ENCODE measurements at regions not wholly inside any gene's neighbourhood (a gene's known extent, or its start where the extent isn't known, plus 50 kb on each side); places are given as distances from the start of the nearest gene placed in this dataset.

DNA sequence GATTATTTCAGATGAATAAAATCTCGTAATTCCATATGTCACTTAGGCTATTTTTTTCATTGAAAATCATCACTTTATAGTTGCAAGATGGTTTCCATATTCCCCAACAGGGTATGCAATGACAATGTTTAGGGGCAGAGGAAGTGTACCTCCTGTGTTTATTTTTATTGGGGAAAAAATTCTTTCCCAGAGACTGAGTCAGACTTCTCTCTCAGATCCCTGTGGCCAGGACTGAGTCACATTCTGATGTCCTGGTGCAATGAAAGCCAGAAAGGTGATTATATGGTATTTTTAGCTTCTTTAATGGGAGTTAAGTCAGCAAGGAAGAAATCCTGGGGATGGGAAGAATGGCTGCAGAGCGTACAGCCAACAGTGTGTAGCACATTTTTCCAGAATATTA lies 196.9 kb upstream of the ALG10 start:
- Histone ChIP-seq H4K8ac (ENCODE audit: low read depth, low read length) (no peak overlapping the region), H4K91ac (ENCODE audit: low read depth, low read length, poor library complexity) (no peak overlapping the region), H3K27ac (replicated peaks; ENCODE audit: low read length) (no peak overlapping the region), H2BK15ac (ENCODE audit: low read length) (no peak overlapping the region), H3K9me3 (replicated peaks in 1 of 2; ENCODE audit: control insufficient read depth in 2 of 2, insufficient read depth in 1 of 2, low read depth in 1 of 2, low read length in 2 of 2) (no peaks in the 10 kb centered on the region), H3K9ac (ENCODE audit: low read depth, low read length, poor library complexity) (no peak overlapping the region), H3K4ac (ENCODE audit: low read length) (no peak overlapping the region), H2AK5ac (ENCODE audit: low read depth, low read length) (no peak overlapping the region), H2BK12ac (ENCODE audit: low read length) (no peak overlapping the region), H3K4me1 (ENCODE audit: control insufficient read depth in 2 of 2, insufficient read depth in 1 of 2, low read depth in 1 of 2, low read length in 2 of 2) (no peaks in the 10 kb centered on the region), H3K23ac (ENCODE audit: low read depth, low read length, poor library complexity) (no peak overlapping the region), H3K79me1 (ENCODE audit: low read depth, low read length) (no peaks in the 10 kb centered on the region), H3K4me2 (ENCODE audit: insufficient read depth, low read length, poor library complexity, severe bottlenecking) (no peak overlapping the region), H2AFZ (ENCODE audit: low read length) (no peak overlapping the region), H2BK120ac (ENCODE audit: low read depth, low read length) (no peak overlapping the region), H3K18ac (ENCODE audit: low read length) (no peak overlapping the region), H2BK5ac (ENCODE audit: low read length) (no peak overlapping the region), H3K27me3 (ENCODE audit: control insufficient read depth in 3 of 3, insufficient read depth in 3 of 3, low read depth in 1 of 3, low read length in 3 of 3) (no peaks in the 10 kb centered on the region), H3K36me3 (replicated peaks in 1 of 2; ENCODE audit: control insufficient read depth in 2 of 2, insufficient read depth in 2 of 2, low read length in 2 of 2) (no peaks in the 10 kb centered on the region), H3K14ac (ENCODE audit: low read length) (no peak overlapping the region), H3K4me3 (ENCODE audit: low read length in 2 of 2) (no peak overlapping the region)
- DNase-seq (ENCODE audit: low spot score), result no peak
- WGBS, 2 donors (ENCODE audit: extremely low coverage in 2 of 2, insufficient read length in 2 of 2, insufficient replicate concordance in 1 of 2), result no CpG with 5 or more reads among the region's 2 CpGs

DNA sequence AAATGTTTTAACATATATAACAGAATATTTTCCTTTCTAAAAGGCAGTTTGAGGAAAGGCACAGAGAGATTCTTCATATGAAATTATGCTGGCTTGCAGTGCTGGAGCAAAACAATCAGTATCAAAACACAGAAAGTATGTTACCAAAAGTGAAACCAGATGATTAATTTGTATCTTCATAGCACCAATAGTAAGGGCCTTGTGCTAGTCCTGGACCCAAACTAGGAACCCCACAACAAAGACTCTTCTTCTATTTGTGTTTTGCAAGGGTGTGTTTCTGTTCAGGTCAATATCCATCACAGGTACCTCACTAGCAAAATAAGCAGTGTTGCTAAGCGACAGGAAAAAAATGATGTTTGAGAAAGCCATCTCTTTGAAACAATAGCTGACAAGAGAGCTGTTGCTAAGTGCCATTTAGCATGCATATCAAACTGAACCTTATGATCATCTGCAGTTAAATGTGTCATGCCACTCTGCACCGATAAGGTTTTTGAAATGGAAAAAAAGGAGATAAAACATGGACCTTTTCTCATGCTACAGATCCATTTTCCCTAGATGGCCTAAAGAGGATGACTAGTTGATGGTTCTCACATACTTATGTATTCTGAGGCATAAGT lies 196.2 kb upstream of the ALG10 start:
- Histone ChIP-seq H3K14ac (ENCODE audit: low read length) (no peak overlapping the region), H2BK5ac (ENCODE audit: low read length) (no peak overlapping the region), H3K79me1 (ENCODE audit: low read depth, low read length) (no peaks in the 10 kb centered on the region), H2BK15ac (ENCODE audit: low read length) (no peak overlapping the region), H2AFZ (ENCODE audit: low read length) (no peak overlapping the region), H3K36me3 (replicated peaks in 1 of 2; ENCODE audit: control insufficient read depth in 2 of 2, insufficient read depth in 2 of 2, low read length in 2 of 2) (no peaks in the 10 kb centered on the region), H4K91ac (ENCODE audit: low read depth, low read length, poor library complexity) (no peak overlapping the region), H3K4me2 (ENCODE audit: insufficient read depth, low read length, poor library complexity, severe bottlenecking) (no peak overlapping the region), H3K18ac (ENCODE audit: low read length) (no peak overlapping the region), H3K27me3 (ENCODE audit: control insufficient read depth in 3 of 3, insufficient read depth in 3 of 3, low read depth in 1 of 3, low read length in 3 of 3) (no peaks in the 10 kb centered on the region), H2BK120ac (ENCODE audit: low read depth, low read length) (no peak overlapping the region), H3K27ac (replicated peaks; ENCODE audit: low read length) (no peak overlapping the region), H3K9me3 (replicated peaks in 1 of 2; ENCODE audit: control insufficient read depth in 2 of 2, insufficient read depth in 1 of 2, low read depth in 1 of 2, low read length in 2 of 2) (no peaks in the 10 kb centered on the region), H4K8ac (ENCODE audit: low read depth, low read length) (no peak overlapping the region), H2BK12ac (ENCODE audit: low read length) (no peak overlapping the region), H3K4me3 (ENCODE audit: low read length in 2 of 2) (no peak overlapping the region), H2AK5ac (ENCODE audit: low read depth, low read length) (no peak overlapping the region), H3K4ac (ENCODE audit: low read length) (no peak overlapping the region), H3K9ac (ENCODE audit: low read depth, low read length, poor library complexity) (no peak overlapping the region), H3K23ac (ENCODE audit: low read depth, low read length, poor library complexity) (no peak overlapping the region), H3K4me1 (ENCODE audit: control insufficient read depth in 2 of 2, insufficient read depth in 1 of 2, low read depth in 1 of 2, low read length in 2 of 2) (no peaks in the 10 kb centered on the region)
- no peak for DNase-seq (ENCODE audit: low spot score)
- WGBS, 2 donors (ENCODE audit: extremely low coverage in 2 of 2, insufficient read length in 2 of 2, insufficient replicate concordance in 1 of 2), result no CpG with 5 or more reads among the region's 2 CpGs

DNA sequence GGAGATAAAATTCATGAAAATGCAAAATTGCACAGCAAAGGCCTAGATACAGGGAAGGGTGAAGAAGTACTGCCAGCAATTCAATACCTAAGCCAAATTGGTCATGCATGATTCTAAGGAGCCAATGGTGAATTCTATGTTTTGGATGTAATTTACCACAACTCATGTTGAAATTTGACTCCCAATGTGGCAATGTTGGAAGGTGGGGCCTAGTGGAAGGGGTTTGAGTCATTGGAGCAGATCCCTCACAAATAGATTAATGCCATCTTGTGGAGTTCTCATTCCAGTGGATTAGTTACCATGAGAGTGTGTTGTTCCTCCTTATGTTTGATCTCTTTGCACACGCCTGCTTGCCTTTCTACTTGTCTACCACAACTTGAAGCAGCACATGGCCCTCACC lies 194.0 kb upstream of the ALG10 start:
- Histone ChIP-seq H3K36me3 (replicated peaks in 1 of 2; ENCODE audit: control insufficient read depth in 2 of 2, insufficient read depth in 2 of 2, low read length in 2 of 2) (no peaks in the 10 kb centered on the region), H3K27me3 (ENCODE audit: control insufficient read depth in 3 of 3, insufficient read depth in 3 of 3, low read depth in 1 of 3, low read length in 3 of 3) (no peaks in the 10 kb centered on the region), H3K27ac (replicated peaks; ENCODE audit: low read length) (no peak overlapping the region), H3K9me3 (replicated peaks in 1 of 2; ENCODE audit: control insufficient read depth in 2 of 2, insufficient read depth in 1 of 2, low read depth in 1 of 2, low read length in 2 of 2) (no peaks in the 10 kb centered on the region), H4K8ac (ENCODE audit: low read depth, low read length) (no peak overlapping the region), H3K18ac (ENCODE audit: low read length) (no peak overlapping the region), H2AK5ac (ENCODE audit: low read depth, low read length) (no peak overlapping the region), H3K9ac (ENCODE audit: low read depth, low read length, poor library complexity) (no peak overlapping the region), H3K79me1 (ENCODE audit: low read depth, low read length) (no peaks in the 10 kb centered on the region), H2BK15ac (ENCODE audit: low read length) (no peak overlapping the region), H3K14ac (ENCODE audit: low read length) (no peak overlapping the region), H3K4me3 (ENCODE audit: low read length in 2 of 2) (no peak overlapping the region), H3K4me2 (ENCODE audit: insufficient read depth, low read length, poor library complexity, severe bottlenecking) (no peak overlapping the region), H4K91ac (ENCODE audit: low read depth, low read length, poor library complexity) (no peak overlapping the region), H3K23ac (ENCODE audit: low read depth, low read length, poor library complexity) (no peak overlapping the region), H2BK120ac (ENCODE audit: low read depth, low read length) (no peak overlapping the region), H3K4me1 (ENCODE audit: control insufficient read depth in 2 of 2, insufficient read depth in 1 of 2, low read depth in 1 of 2, low read length in 2 of 2) (no peaks in the 10 kb centered on the region), H2AFZ (ENCODE audit: low read length) (no peak overlapping the region), H2BK5ac (ENCODE audit: low read length) (no peak overlapping the region), H2BK12ac (ENCODE audit: low read length) (no peak overlapping the region), H3K4ac (ENCODE audit: low read length) (no peak overlapping the region)
- WGBS, 2 donors (ENCODE audit: extremely low coverage in 2 of 2, insufficient read length in 2 of 2, insufficient replicate concordance in 1 of 2), result no CpG with 5 or more reads among the region's 1 CpG
- DNase-seq (ENCODE audit: low spot score), result no peak

DNA sequence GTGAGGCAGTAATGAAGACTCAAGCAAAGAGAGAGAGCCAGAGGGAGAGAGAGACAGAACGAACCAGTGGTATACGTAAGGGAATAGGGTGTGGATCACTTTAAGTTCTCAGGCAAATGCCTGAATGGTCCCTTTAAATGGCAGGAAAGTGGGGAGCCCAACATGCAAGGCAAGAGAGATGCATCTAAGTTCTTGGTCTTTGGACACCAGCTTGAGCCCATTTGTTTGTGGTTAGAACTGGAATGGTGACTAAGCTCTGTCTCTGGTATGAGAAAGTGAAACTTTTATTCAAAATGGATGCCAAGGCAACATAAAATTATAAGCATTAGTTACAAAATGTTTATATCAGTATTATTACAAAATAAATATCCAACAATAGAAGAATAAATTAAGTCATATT lies 192.2 kb upstream of the ALG10 start:
- Histone ChIP-seq H3K4me2 (ENCODE audit: insufficient read depth, low read length, poor library complexity, severe bottlenecking) (no peak overlapping the region), H3K4me1 (ENCODE audit: control insufficient read depth in 2 of 2, insufficient read depth in 1 of 2, low read depth in 1 of 2, low read length in 2 of 2) (no peaks in the 10 kb centered on the region), H2AFZ (ENCODE audit: low read length) (no peak overlapping the region), H3K9ac (ENCODE audit: low read depth, low read length, poor library complexity) (no peak overlapping the region), H3K36me3 (replicated peaks in 1 of 2; ENCODE audit: control insufficient read depth in 2 of 2, insufficient read depth in 2 of 2, low read length in 2 of 2) (no peaks in the 10 kb centered on the region), H2BK12ac (ENCODE audit: low read length) (no peak overlapping the region), H3K4me3 (ENCODE audit: low read length in 2 of 2) (no peak overlapping the region), H3K18ac (ENCODE audit: low read length) (no peak overlapping the region), H2AK5ac (ENCODE audit: low read depth, low read length) (no peak overlapping the region), H3K27ac (replicated peaks; ENCODE audit: low read length) (no peak overlapping the region), H4K8ac (ENCODE audit: low read depth, low read length) (no peak overlapping the region), H3K23ac (ENCODE audit: low read depth, low read length, poor library complexity) (no peak overlapping the region), H3K79me1 (ENCODE audit: low read depth, low read length) (no peaks in the 10 kb centered on the region), H3K9me3 (replicated peaks in 1 of 2; ENCODE audit: control insufficient read depth in 2 of 2, insufficient read depth in 1 of 2, low read depth in 1 of 2, low read length in 2 of 2) (no peaks in the 10 kb centered on the region), H3K27me3 (ENCODE audit: control insufficient read depth in 3 of 3, insufficient read depth in 3 of 3, low read depth in 1 of 3, low read length in 3 of 3) (no peaks in the 10 kb centered on the region), H2BK120ac (ENCODE audit: low read depth, low read length) (no peak overlapping the region), H3K14ac (ENCODE audit: low read length) (no peak overlapping the region), H2BK5ac (ENCODE audit: low read length) (no peak overlapping the region), H4K91ac (ENCODE audit: low read depth, low read length, poor library complexity) (no peak overlapping the region), H3K4ac (ENCODE audit: low read length) (no peak overlapping the region), H2BK15ac (ENCODE audit: low read length) (no peak overlapping the region)
- no CpG with 5 or more reads among the region's 2 CpGs for WGBS, 2 donors (ENCODE audit: extremely low coverage in 2 of 2, insufficient read length in 2 of 2, insufficient replicate concordance in 1 of 2)
- DNase-seq (ENCODE audit: low spot score), result no peak

Data from neuronal stem cell (in vitro differentiated cells).